Caco-2 (cell line): ENCODE measurements at regions not wholly inside any gene's neighbourhood (a gene's known extent, or its start where the extent isn't known, plus 50 kb on each side); places are given as distances from the start of the nearest gene placed in this dataset.

Source experiments
- BruUV-seq: library from RNA; stranded (reverse); fragments of 400-500 nt; replicated peaks from 2 replicates; lab custom pipeline; 2021; lab: Mats Ljungman, UMichigan
- CTCF ChIA-PET: fragments of 300-600 bp; sonication (Branson Sonifier 250); formaldehyde crosslinking; loops from one replicate; lab custom pipeline; 2022; ENCODE audit warnings: antibody characterized with exemption; lab: Charles Lee
- POLR2A ChIA-PET: fragments of 300-600 bp; sonication (Branson Sonifier 250); formaldehyde crosslinking; loops from one replicate; lab custom pipeline; 2022; ENCODE audit warnings: antibody characterized with exemption; lab: Charles Lee
- DNase-seq, 2 experiments: peaks; one replicate each; pipeline versions ENCODE4 v3.0.0 to v3.0.0-alpha.2; 2020 to 2022
- H3K27me3 ChIP-seq: replicated peaks from 2 replicates; pipeline ENCODE4 v1.6.0; 2011; ENCODE audit warnings: low read length; ENCODE audit not compliant: control insufficient read depth, insufficient read depth
- H3K36me3 ChIP-seq: 2 replicates; pipeline ENCODE4 v1.5.1; 2011; ENCODE audit warnings: low read length; ENCODE audit not compliant: control insufficient read depth, insufficient read depth
- H3K4me1 ChIP-seq: fragments of 250-450 bp; sonication (Bioruptor Pico); 2 replicates; pipeline ENCODE4 v1.5.1; 2020; ENCODE audit warnings: mild to moderate bottlenecking
- H3K4me3 ChIP-seq: 2 replicates; pipeline ENCODE4 v1.5.1; 2011; ENCODE audit warnings: low read depth, mild to moderate bottlenecking, control low read depth, low read length
- H3K9me3 ChIP-seq: fragments of 250-450 bp; sonication (Bioruptor Pico); 2 replicates; pipeline ENCODE4 v1.5.1; 2020; ENCODE audit warnings: mild to moderate bottlenecking, moderate library complexity
- H3K27ac Mint-ChIP-seq: one replicate; pipeline ENCODE4 v1.8.0; 2022; ENCODE audit warnings: mixed read lengths; ENCODE audit not compliant: unreplicated experiment
- H3K27me3 Mint-ChIP-seq: one replicate; pipeline ENCODE4 v1.8.0; 2022; ENCODE audit warnings: mixed read lengths; ENCODE audit not compliant: insufficient read depth, unreplicated experiment
- H3K36me3 Mint-ChIP-seq: one replicate; pipeline ENCODE4 v1.8.0; 2022; ENCODE audit warnings: mild to moderate bottlenecking, mixed read lengths; ENCODE audit not compliant: insufficient read depth, unreplicated experiment
- H3K4me1 Mint-ChIP-seq: one replicate; pipeline ENCODE4 v1.8.0; 2022; ENCODE audit warnings: low read depth, mixed read lengths; ENCODE audit not compliant: unreplicated experiment
- H3K4me3 Mint-ChIP-seq: one replicate; pipeline ENCODE4 v1.8.0; 2022; ENCODE audit warnings: mild to moderate bottlenecking, moderate library complexity, mixed read lengths; ENCODE audit not compliant: unreplicated experiment
- H3K9me3 Mint-ChIP-seq: one replicate; pipeline ENCODE4 v1.8.0; 2022; ENCODE audit warnings: mixed read lengths; ENCODE audit not compliant: unreplicated experiment
- intact Hi-C: fragments of 100-400 bp; cut with micrococcal nuclease; formaldehyde crosslinking; loops from one replicate; pipeline ENCODE4 v1.10.0; 2022; ENCODE audit not compliant: unreplicated experiment
- TF ChIP-seq, protein P1 (sequence below), 2 experiments: fragments of 200-600 bp in 1 of 2; IDR thresholded peaks; 1 replicate in 1 of 2; 2 replicates in 1 of 2; pipeline versions ENCODE4 v1.5.1 to v1.8.0; 2011 to 2022; ENCODE audit warnings: antibody characterized with exemption in 1 of 2, control low read depth in 1 of 2, inconsistent platforms in 1 of 2, low read depth in 1 of 2, low read length in 1 of 2, mild to moderate bottlenecking in 1 of 2, moderate library complexity in 1 of 2; ENCODE audit not compliant: insufficient read depth in 1 of 2, severe bottlenecking in 1 of 2, unreplicated experiment in 1 of 2

DNA sequence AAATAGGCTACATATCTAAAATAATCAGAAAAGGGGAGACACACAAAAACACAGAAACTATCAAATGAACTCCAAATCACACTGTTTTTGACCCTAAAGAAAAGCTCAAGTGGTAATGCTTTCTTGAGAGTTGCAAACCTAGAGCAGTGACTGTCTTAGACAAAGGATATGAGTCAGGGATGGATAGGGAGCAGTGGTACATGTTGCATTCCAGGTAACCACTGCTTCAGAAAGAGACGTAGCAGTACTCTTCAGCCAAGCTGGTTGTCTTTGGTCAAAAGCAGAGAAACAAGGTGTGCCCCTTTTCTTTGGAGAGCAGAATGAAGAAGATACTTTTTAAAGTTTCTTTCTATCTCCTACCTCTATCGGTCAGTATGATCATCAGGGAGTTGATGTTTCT lies 1003.6 kb downstream of the CDH9 start:
- Mint-ChIP-seq H3K27me3 (no peaks in the 10 kb centered on the region), H3K27ac (no peak overlapping the region), H3K36me3 (no peaks in the 10 kb centered on the region), H3K9me3 (no peaks in the 10 kb centered on the region), H3K4me1 (no peaks in the 10 kb centered on the region), H3K4me3 (no peak overlapping the region)
- POLR2A ChIA-PET, result no interaction called here
- no TSS peak for BruUV-seq
- Histone ChIP-seq H3K4me3 (no peak overlapping the region), H3K36me3 (no peaks in the 10 kb centered on the region), H3K9me3 (no peaks in the 10 kb centered on the region), H3K4me1 (no peaks in the 10 kb centered on the region), H3K27me3 (no peaks in the 10 kb centered on the region)
- CTCF ChIA-PET, result no interaction called here
- TF ChIP-seq, protein P1, sequence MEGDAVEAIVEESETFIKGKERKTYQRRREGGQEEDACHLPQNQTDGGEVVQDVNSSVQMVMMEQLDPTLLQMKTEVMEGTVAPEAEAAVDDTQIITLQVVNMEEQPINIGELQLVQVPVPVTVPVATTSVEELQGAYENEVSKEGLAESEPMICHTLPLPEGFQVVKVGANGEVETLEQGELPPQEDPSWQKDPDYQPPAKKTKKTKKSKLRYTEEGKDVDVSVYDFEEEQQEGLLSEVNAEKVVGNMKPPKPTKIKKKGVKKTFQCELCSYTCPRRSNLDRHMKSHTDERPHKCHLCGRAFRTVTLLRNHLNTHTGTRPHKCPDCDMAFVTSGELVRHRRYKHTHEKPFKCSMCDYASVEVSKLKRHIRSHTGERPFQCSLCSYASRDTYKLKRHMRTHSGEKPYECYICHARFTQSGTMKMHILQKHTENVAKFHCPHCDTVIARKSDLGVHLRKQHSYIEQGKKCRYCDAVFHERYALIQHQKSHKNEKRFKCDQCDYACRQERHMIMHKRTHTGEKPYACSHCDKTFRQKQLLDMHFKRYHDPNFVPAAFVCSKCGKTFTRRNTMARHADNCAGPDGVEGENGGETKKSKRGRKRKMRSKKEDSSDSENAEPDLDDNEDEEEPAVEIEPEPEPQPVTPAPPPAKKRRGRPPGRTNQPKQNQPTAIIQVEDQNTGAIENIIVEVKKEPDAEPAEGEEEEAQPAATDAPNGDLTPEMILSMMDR (IDR thresholded peaks at IDR 0.05; ENCODE audit: insufficient read depth in 1 of 2, low read depth in 1 of 2, low read length in 1 of 2, severe bottlenecking in 1 of 2, unreplicated experiment in 1 of 2), result no peak
- no peak for DNase-seq
- intact Hi-C loops, result no loop called here

DNA sequence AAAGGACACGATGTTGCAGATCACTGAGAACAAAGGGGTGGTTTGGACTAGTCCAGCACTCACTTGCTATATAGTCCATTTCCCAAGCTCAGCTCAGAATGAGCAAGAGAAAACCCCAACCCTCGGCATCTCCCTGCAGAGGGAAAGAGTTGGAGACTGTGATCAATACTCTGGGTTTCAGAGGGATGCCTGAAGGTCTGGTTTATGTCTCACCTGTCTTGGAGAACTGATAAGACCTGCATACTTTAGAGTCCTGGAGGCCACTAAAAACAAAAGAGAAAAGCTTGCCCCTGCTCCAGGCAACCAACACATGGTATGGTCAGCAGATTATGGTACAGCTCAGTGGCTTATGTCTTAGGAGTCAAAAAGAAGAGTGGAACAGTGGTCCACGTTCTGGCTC lies 1006.9 kb downstream of the CDH9 start:
- ChIA-PET POLR2A (no interaction called here), CTCF (no interaction called here)
- H3K9me3 ChIP-seq, result no peaks in the 10 kb centered on the region
- no TSS peak for BruUV-seq
- H3K36me3 Mint-ChIP-seq, result no peaks in the 10 kb centered on the region
- H3K4me1 Mint-ChIP-seq, result no peaks in the 10 kb centered on the region
- no peak overlapping the region for H3K4me3 Mint-ChIP-seq
- no peaks in the 10 kb centered on the region for H3K27me3 Mint-ChIP-seq
- H3K27ac Mint-ChIP-seq, result no peak overlapping the region
- intact Hi-C loops, result no loop called here
- H3K9me3 Mint-ChIP-seq, result no peaks in the 10 kb centered on the region
- no peaks in the 10 kb centered on the region for H3K36me3 ChIP-seq
- TF ChIP-seq, protein P1 (IDR thresholded peaks at IDR 0.05; ENCODE audit: insufficient read depth in 1 of 2, low read depth in 1 of 2, low read length in 1 of 2, severe bottlenecking in 1 of 2, unreplicated experiment in 1 of 2), result no peak
- no peaks in the 10 kb centered on the region for H3K4me1 ChIP-seq
- H3K27me3 ChIP-seq, result no peaks in the 10 kb centered on the region
- no peak overlapping the region for H3K4me3 ChIP-seq
- DNase-seq, result no peak

DNA sequence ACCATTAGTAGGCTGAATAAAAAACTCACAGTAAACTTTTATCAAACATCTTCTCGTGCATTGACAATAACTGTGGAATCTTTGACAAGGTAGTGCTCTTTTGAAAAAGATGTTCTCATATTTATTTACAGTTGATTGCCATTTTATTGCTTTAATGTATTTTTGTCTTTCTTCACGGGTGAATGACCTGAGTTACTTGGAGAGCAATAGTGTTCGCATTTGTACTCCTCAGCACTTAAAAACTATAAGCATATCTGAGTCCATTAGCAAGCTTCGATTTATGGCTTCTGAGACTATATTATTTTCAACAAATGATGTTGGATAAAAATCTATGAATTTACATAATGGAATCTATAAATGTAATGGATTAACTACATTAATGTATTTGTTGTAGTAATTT lies 1012.3 kb downstream of the CDH9 start:
- H3K27ac Mint-ChIP-seq, result no peak overlapping the region
- no peaks in the 10 kb centered on the region for H3K27me3 Mint-ChIP-seq

More for the DNA sequence above, 1012.3 kb downstream of the CDH9 start:
- TF ChIP-seq, protein P1 (IDR thresholded peaks at IDR 0.05; ENCODE audit: insufficient read depth in 1 of 2, low read depth in 1 of 2, low read length in 1 of 2, severe bottlenecking in 1 of 2, unreplicated experiment in 1 of 2), result no peak
- intact Hi-C loops, result no loop called here
- Histone ChIP-seq H3K36me3 (no peaks in the 10 kb centered on the region), H3K9me3 (no peaks in the 10 kb centered on the region), H3K4me1 (no peaks in the 10 kb centered on the region), H3K27me3 (no peaks in the 10 kb centered on the region), H3K4me3 (no peak overlapping the region)
- POLR2A ChIA-PET, result no interaction called here
- Mint-ChIP-seq H3K4me1 (no peaks in the 10 kb centered on the region), H3K4me3 (no peak overlapping the region), H3K36me3 (no peaks in the 10 kb centered on the region), H3K9me3 (no peaks in the 10 kb centered on the region)
- CTCF ChIA-PET, result no interaction called here
- BruUV-seq, result no TSS peak
- DNase-seq, result no peak
